Activated T-helper 2 cell treated with anti-CD3 and anti-CD28 coated beads, Interferon-gamma antibody, Interleukin-2, Interleukin-4, amounts not matched to agents 10 μg/mL and 5 μg/mL and 100 μg/mL, durations not matched to agents 14 hours and 24 hours and 36 hours (primary cell): ENCODE measurements at regions not wholly inside any gene's neighbourhood (a gene's known extent, or its start where the extent isn't known, plus 50 kb on each side); places are given as distances from the start of the nearest gene placed in this dataset.

ENCODE experiments used
- DNase-seq: peaks from one replicate; pipeline ENCODE4 v3.0.0; 2021; ENCODE audit warnings: low spot score
- H3K27ac Mint-ChIP-seq: one replicate; pipeline ENCODE4 v1.8.0; 2021; ENCODE audit warnings: mixed read lengths
- H3K27me3 Mint-ChIP-seq: one replicate; pipeline ENCODE4 v1.8.0; 2021; ENCODE audit warnings: low read depth, mixed read lengths
- H3K36me3 Mint-ChIP-seq: one replicate; pipeline ENCODE4 v1.8.0; 2021; ENCODE audit warnings: low read depth, mixed read lengths
- H3K4me1 Mint-ChIP-seq: one replicate; pipeline ENCODE4 v1.8.0; 2021; ENCODE audit warnings: low read depth, mixed read lengths
- H3K4me3 Mint-ChIP-seq: one replicate; pipeline ENCODE4 v1.8.0; 2021; ENCODE audit warnings: low read depth, mild to moderate bottlenecking, moderate library complexity, mixed read lengths
- H3K9me3 Mint-ChIP-seq: one replicate; pipeline ENCODE4 v1.8.0; 2021; ENCODE audit warnings: mixed read lengths
- intact Hi-C: fragments of 100-400 bp; cut with micrococcal nuclease; formaldehyde crosslinking; loops from one replicate; pipeline ENCODE4 v1.15.1; 2023

GRCh38 chr17:36722903-36723263 lies 121.5 kb downstream of the MRM1 start:
- no peak for DNase-seq
- intact Hi-C loops, result loop anchor here (5.0 kb wide), 1 partner anchor 191 kb away; the partner anchor contains the start of genes MYO19 and PIGW
- H3K27me3 Mint-ChIP-seq, result no peaks in the 10 kb centered on the region
- peak overlapping the region; percentile 66 for H3K4me3 Mint-ChIP-seq
- peak overlapping the region; percentile 72 for H3K27ac Mint-ChIP-seq
- H3K9me3 Mint-ChIP-seq, result no peaks in the 10 kb centered on the region
- H3K4me1 Mint-ChIP-seq, result peaks cover 58% of the 10 kb centered on the region
- no peaks in the 10 kb centered on the region for H3K36me3 Mint-ChIP-seq

- Mint-ChIP-seq H3K27me3 (no peaks in the 10 kb centered on the region), H3K36me3 (no peaks in the 10 kb centered on the region), H3K27ac (peak overlapping the region; percentile 72), H3K4me3 (peak overlapping the region; percentile 66), H3K4me1 (peaks cover 65% of the 10 kb centered on the region), H3K9me3 (no peaks in the 10 kb centered on the region)
- intact Hi-C loops, result loop anchor here (5.0 kb wide), 1 partner anchor 191 kb away; the partner anchor contains the start of genes MYO19 and PIGW
- DNase-seq, result peak; percentile 20
Observed at GRCh38 chr17:36723459-36724025, 122.2 kb downstream of the MRM1 start.

- DNase-seq, result no peak
- intact Hi-C loops, result no loop called here
Observed at GRCh38 chr17:36726199-36726598, 124.8 kb downstream of the MRM1 start.

GRCh38 chr17:36727052-36727451 lies 125.7 kb downstream of the MRM1 start:
- H3K36me3 Mint-ChIP-seq, result no peaks in the 10 kb centered on the region
- intact Hi-C loops, result no loop called here
- H3K9me3 Mint-ChIP-seq, result no peaks in the 10 kb centered on the region
- peaks cover 3% of the 10 kb centered on the region for H3K27me3 Mint-ChIP-seq
- no peak for DNase-seq
- peaks cover 54% of the 10 kb centered on the region for H3K4me1 Mint-ChIP-seq
- H3K27ac Mint-ChIP-seq, result peak overlapping the region; percentile 93
- peak overlapping the region; percentile 3 for H3K4me3 Mint-ChIP-seq

More at GRCh38 chr17:36726199-36726598, 124.8 kb downstream of the MRM1 start:
- Mint-ChIP-seq H3K27ac (peak overlapping the region; percentile 84), H3K4me1 (peaks cover 60% of the 10 kb centered on the region), H3K27me3 (peaks cover 3% of the 10 kb centered on the region), H3K4me3 (no peak overlapping the region), H3K36me3 (no peaks in the 10 kb centered on the region), H3K9me3 (no peaks in the 10 kb centered on the region)

- H3K9me3 Mint-ChIP-seq, result no peaks in the 10 kb centered on the region
- peak overlapping the region; percentile 93 for H3K27ac Mint-ChIP-seq
- peak overlapping the region; percentile 65 for H3K4me3 Mint-ChIP-seq
- H3K36me3 Mint-ChIP-seq, result no peaks in the 10 kb centered on the region
- H3K27me3 Mint-ChIP-seq, result peaks cover 3% of the 10 kb centered on the region
- intact Hi-C loops, result no loop called here
- H3K4me1 Mint-ChIP-seq, result peaks cover 57% of the 10 kb centered on the region
- DNase-seq, result no peak
Observed at GRCh38 chr17:36727577-36727976, 126.2 kb downstream of the MRM1 start.

- H3K27me3 Mint-ChIP-seq, result peaks cover 3% of the 10 kb centered on the region
- H3K4me1 Mint-ChIP-seq, result peaks cover 54% of the 10 kb centered on the region
- peak; percentile 45 for DNase-seq
- H3K36me3 Mint-ChIP-seq, result no peaks in the 10 kb centered on the region
- H3K9me3 Mint-ChIP-seq, result no peaks in the 10 kb centered on the region
- peak overlapping the region; percentile 93 for H3K27ac Mint-ChIP-seq
- intact Hi-C loops, result no loop called here
- peak overlapping the region; percentile 65 for H3K4me3 Mint-ChIP-seq
Observed at GRCh38 chr17:36728030-36728991, 126.9 kb downstream of the MRM1 start.

- Mint-ChIP-seq H3K27me3 (peaks cover 3% of the 10 kb centered on the region), H3K9me3 (no peaks in the 10 kb centered on the region), H3K4me3 (no peak overlapping the region), H3K27ac (no peak overlapping the region), H3K36me3 (no peaks in the 10 kb centered on the region), H3K4me1 (peaks cover 38% of the 10 kb centered on the region)
- no peak for DNase-seq
- intact Hi-C loops, result no loop called here
Observed at GRCh38 chr17:36730095-36730808, 128.9 kb downstream of the MRM1 start.

- no peak for DNase-seq
- Mint-ChIP-seq H3K27me3 (peaks cover 3% of the 10 kb centered on the region), H3K4me1 (peaks cover 33% of the 10 kb centered on the region), H3K36me3 (no peaks in the 10 kb centered on the region), H3K4me3 (no peak overlapping the region), H3K27ac (no peak overlapping the region), H3K9me3 (no peaks in the 10 kb centered on the region)
- intact Hi-C loops, result no loop called here
Observed at GRCh38 chr17:36730857-36731490, 129.6 kb downstream of the MRM1 start.

GRCh38 chr17:36731811-36732210 lies 130.4 kb downstream of the MRM1 start:
- H3K36me3 Mint-ChIP-seq, result no peaks in the 10 kb centered on the region
- intact Hi-C loops, result no loop called here
- H3K4me1 Mint-ChIP-seq, result peaks cover 27% of the 10 kb centered on the region
- H3K27me3 Mint-ChIP-seq, result peaks cover 3% of the 10 kb centered on the region
- H3K4me3 Mint-ChIP-seq, result no peak overlapping the region
- H3K27ac Mint-ChIP-seq, result no peak overlapping the region
- H3K9me3 Mint-ChIP-seq, result no peaks in the 10 kb centered on the region
- DNase-seq, result no peak

GRCh38 chr17:36732351-36732750 lies 131.0 kb downstream of the MRM1 start:
- H3K9me3 Mint-ChIP-seq, result no peaks in the 10 kb centered on the region
- H3K27me3 Mint-ChIP-seq, result peaks cover 5% of the 10 kb centered on the region
- no peak overlapping the region for H3K27ac Mint-ChIP-seq
- no peaks in the 10 kb centered on the region for H3K36me3 Mint-ChIP-seq
- intact Hi-C loops, result no loop called here
- no peak overlapping the region for H3K4me3 Mint-ChIP-seq
- H3K4me1 Mint-ChIP-seq, result peaks cover 24% of the 10 kb centered on the region
- DNase-seq, result no peak

- no peak overlapping the region for H3K27ac Mint-ChIP-seq
- H3K36me3 Mint-ChIP-seq, result no peaks in the 10 kb centered on the region
- H3K9me3 Mint-ChIP-seq, result no peaks in the 10 kb centered on the region
- peaks cover 4% of the 10 kb centered on the region for H3K4me1 Mint-ChIP-seq
- H3K4me3 Mint-ChIP-seq, result no peak overlapping the region
- no peak for DNase-seq
- H3K27me3 Mint-ChIP-seq, result peaks cover 2% of the 10 kb centered on the region
- intact Hi-C loops, result no loop called here
Observed at GRCh38 chr17:36736201-36737156, 135.1 kb downstream of the MRM1 start.
